HCT116 (cell line): ENCODE measurements at regions not wholly inside any gene's neighbourhood (a gene's known extent, or its start where the extent isn't known, plus 50 kb on each side); places are given as distances from the start of the nearest gene placed in this dataset.

Source experiments
- ATAC-seq: fragments of 200-7000 bp; cut with Tn5 transposase; 2 replicates; pipeline ENCODE4 v1.9.1; 2020; ENCODE audit warnings: mild to moderate bottlenecking, moderate library complexity
- BruUV-seq: library from RNA; stranded (reverse); fragments of 400-500 nt; replicated peaks from 2 replicates; lab custom pipeline; 2021; lab: Mats Ljungman, UMichigan
- CTCF ChIA-PET: fragments of 300-600 bp; sonication (Branson Sonifier 250); formaldehyde crosslinking; loops from one replicate; lab custom pipeline; 2021; ENCODE audit warnings: antibody characterized with exemption; lab: Charles Lee
- POLR2A ChIA-PET: fragments of 300-600, 350-600 bp; sonication (Branson Sonifier 250); formaldehyde crosslinking; loops from one replicate; lab custom pipeline; 2021; ENCODE audit warnings: antibody characterized with exemption; lab: Charles Lee
- RAD21 ChIA-PET, 2 experiments: fragments of 300-600 bp; sonication (Branson Sonifier 250); formaldehyde crosslinking; loops; one replicate each; lab custom pipeline; 2023; ENCODE audit warnings: low total read pairs in 2 of 2; ENCODE audit not compliant: uncharacterized antibody in 2 of 2, unreplicated experiment in 2 of 2, low non-redundant PET in 1 of 2; lab: Charles Lee
- DNase-seq: peaks from one replicate; pipeline ENCODE4 v3.0.0-alpha.2; 2010; ENCODE audit warnings: low read depth, low spot score
- H2AFZ ChIP-seq: fragments of 200-600 bp; shearing (Covaris generic), sonication (generic); 2 replicates; pipeline ENCODE4 v1.6.1; 2017; ENCODE audit warnings: low read depth, mixed run types, mixed read lengths, antibody characterized with exemption, low read length; ENCODE audit not compliant: poor library complexity, severe bottlenecking
- H3K27ac ChIP-seq: 2 replicates; pipeline ENCODE4 v1.5.1; 2012; ENCODE audit warnings: low read depth, low read length
- H3K27me3 ChIP-seq: fragments of 200-600 bp; sonication (generic); 2 replicates; pipeline ENCODE4 v1.6.1; 2016; ENCODE audit warnings: mixed run types, low read length, mixed read lengths; ENCODE audit not compliant: insufficient read depth
- H3K36me3 ChIP-seq, 2 experiments: fragments of 200-500 bp in 1 of 2; fragments of 200-600 bp in 1 of 2; sonication (Bioruptor generic) in 1 of 2; sonication (generic) in 1 of 2; 2 replicates each; pipeline versions ENCODE4 v1.5.1 to v1.6.1; 2014 to 2016; ENCODE audit warnings: low read length in 2 of 2, inconsistent platforms in 1 of 2, mixed read lengths in 1 of 2, mixed run types in 1 of 2; ENCODE audit not compliant: insufficient read depth in 2 of 2, control insufficient read depth in 1 of 2
- H3K4me1 ChIP-seq, 2 experiments: fragments of 200-600 bp in 1 of 2; sonication (generic) in 1 of 2; 2 replicates each; pipeline versions ENCODE4 v1.5.1 to v1.6.1; 2012 to 2017; ENCODE audit warnings: low read length in 2 of 2, inconsistent platforms in 1 of 2, mild to moderate bottlenecking in 1 of 2, mixed read lengths in 1 of 2, mixed run types in 1 of 2, moderate library complexity in 1 of 2; ENCODE audit not compliant: insufficient read depth in 2 of 2, control insufficient read depth in 1 of 2
- H3K4me2 ChIP-seq: fragments of 200-600 bp; sonication (generic); 2 replicates; pipeline ENCODE4 v1.6.1; 2017; ENCODE audit warnings: mixed run types, low read length, mixed read lengths
- H3K4me3 ChIP-seq, 2 experiments: fragments of 200-600 bp in 1 of 2; sonication (generic) in 1 of 2; replicated peaks in 1 of 2; 2 replicates each; pipeline ENCODE4 v1.5.1; 2011 to 2016; ENCODE audit warnings: low read length in 2 of 2, control low read depth in 1 of 2, low read depth in 1 of 2, mild to moderate bottlenecking in 1 of 2, mixed read lengths in 1 of 2, mixed run types in 1 of 2
- H3K79me2 ChIP-seq: fragments of 200-600 bp; sonication (generic); 2 replicates; pipeline ENCODE4 v1.6.1; 2017; ENCODE audit warnings: mild to moderate bottlenecking, mixed run types, low read length, moderate library complexity, mixed read lengths; ENCODE audit not compliant: insufficient read depth
- H3K9ac ChIP-seq: fragments of 200-600 bp; sonication (generic); 2 replicates; pipeline ENCODE4 v1.6.1; 2016; ENCODE audit warnings: low read length, mixed read lengths
- H3K9me2 ChIP-seq: fragments of 200-600 bp; sonication (generic), shearing (Covaris generic); 2 replicates; pipeline ENCODE4 v1.6.1; 2017; ENCODE audit warnings: mixed run types, mild to moderate bottlenecking, moderate library complexity; ENCODE audit not compliant: insufficient read depth
- H3K9me3 ChIP-seq, 2 experiments: fragments of 200-500 bp in 1 of 2; fragments of 200-600 bp in 1 of 2; sonication (Bioruptor generic) in 1 of 2; sonication (generic) in 1 of 2; 2 replicates each; pipeline ENCODE4 v1.6.1; 2014 to 2017; ENCODE audit warnings: low read length in 2 of 2, mixed read lengths in 2 of 2, inconsistent platforms in 1 of 2, low read depth in 1 of 2, mild to moderate bottlenecking in 1 of 2, mixed run types in 1 of 2, moderate library complexity in 1 of 2; ENCODE audit not compliant: control insufficient read depth in 1 of 2, insufficient read depth in 1 of 2
- H4K20me1 ChIP-seq: fragments of 200-600 bp; sonication (generic), shearing (Covaris generic); 2 replicates; pipeline ENCODE4 v1.6.1; 2017; ENCODE audit warnings: mixed run types, mild to moderate bottlenecking, moderate library complexity; ENCODE audit not compliant: insufficient read depth
- CBX3 ChIP-seq: IDR thresholded peaks from 2 replicates; pipeline ENCODE4 v1.6.1; 2012; ENCODE audit warnings: low read depth
- CEBPB ChIP-seq: IDR thresholded peaks from 2 replicates; pipeline ENCODE4 v1.6.1; 2012; ENCODE audit warnings: low read depth
- EGR1 ChIP-seq: IDR thresholded peaks from 2 replicates; pipeline ENCODE4 v1.6.1; 2012; ENCODE audit warnings: low read depth
- ELF1 ChIP-seq: IDR thresholded peaks from 2 replicates; pipeline ENCODE4 v1.6.1; 2012; ENCODE audit warnings: low read depth, borderline replicate concordance
- EZH2 ChIP-seq: fragments of 200-600 bp; sonication (generic); IDR thresholded peaks from 2 replicates; pipeline ENCODE4 v1.6.1; 2017; ENCODE audit warnings: antibody characterized with exemption, mixed run types
- EZH2phosphoT487 ChIP-seq: fragments of 200-600 bp; IDR thresholded peaks from 2 replicates; pipeline ENCODE4 v1.6.1; 2018; ENCODE audit warnings: antibody characterized with exemption, borderline replicate concordance
- FOSL1 ChIP-seq: IDR thresholded peaks from 2 replicates; pipeline ENCODE4 v1.6.1; 2012; ENCODE audit warnings: low read depth
- POLR2A ChIP-seq: IDR thresholded peaks from 2 replicates; pipeline ENCODE4 v1.7.0; 2011; ENCODE audit warnings: borderline replicate concordance; ENCODE audit not compliant: insufficient read depth, insufficient read length; ENCODE audit errors: extremely low read depth
- POLR2AphosphoS5 ChIP-seq: IDR thresholded peaks from 2 replicates; pipeline ENCODE4 v1.6.1; 2011; ENCODE audit warnings: mild to moderate bottlenecking, low read depth, low read length, moderate library complexity
- RAD21 ChIP-seq: IDR thresholded peaks from 2 replicates; pipeline ENCODE4 v1.6.1; 2012; ENCODE audit warnings: low read depth, mild to moderate bottlenecking
- SIN3A ChIP-seq: IDR thresholded peaks from 2 replicates; pipeline ENCODE4 v1.6.1; 2012; ENCODE audit warnings: low read depth
- TCF7L2 ChIP-seq: IDR thresholded peaks from 2 replicates; pipeline ENCODE4 v1.7.0; 2011; ENCODE audit warnings: borderline replicate concordance, inconsistent platforms; ENCODE audit not compliant: insufficient read depth, insufficient read length; ENCODE audit errors: extremely low read depth
- YY1 ChIP-seq: IDR thresholded peaks from 2 replicates; pipeline ENCODE4 v1.6.1; 2011; ENCODE audit warnings: low read length, low read depth, moderate library complexity, mild to moderate bottlenecking; ENCODE audit not compliant: insufficient replicate concordance; ENCODE audit errors: extremely low read depth
- ZFX ChIP-seq: fragments of 450-650 bp; IDR thresholded peaks from 2 replicates; pipeline ENCODE4 v1.6.1; 2017
- ZNF274 ChIP-seq: fragments of 200-500 bp; sonication (Bioruptor generic); IDR thresholded peaks from 2 replicates; pipeline ENCODE4 v1.6.1; 2014; ENCODE audit warnings: mild to moderate bottlenecking, low read depth, low read length, inconsistent platforms
- intact Hi-C: fragments of 100-400 bp; cut with micrococcal nuclease; formaldehyde crosslinking; loops from 2 replicates; pipeline ENCODE4 v1.10.0; 2022
- TF ChIP-seq, protein P1 (sequence below): IDR thresholded peaks from 2 replicates; pipeline ENCODE4 v1.6.1; 2012
- TF ChIP-seq, protein P2 (sequence below): IDR thresholded peaks from 2 replicates; pipeline ENCODE4 v1.6.1; 2012
- TF ChIP-seq, protein P3 (sequence below), 3 experiments: fragments of 200-600 bp in 1 of 3; sonication (generic) in 1 of 3; IDR thresholded peaks in 2 of 3; conservative IDR thresholded peaks in 1 of 3; 2 replicates each; pipeline ENCODE4 v1.5.1; 2012 to 2017; ENCODE audit warnings: low read depth in 2 of 3, low read length in 2 of 3, antibody characterized with exemption in 1 of 3, borderline replicate concordance in 1 of 3, control low read depth in 1 of 3, mild to moderate bottlenecking in 1 of 3, mixed read lengths in 1 of 3, mixed run types in 1 of 3, moderate library complexity in 1 of 3; ENCODE audit not compliant: insufficient read depth in 1 of 3
- TF ChIP-seq, protein P4 (sequence below): IDR thresholded peaks from 2 replicates; pipeline ENCODE4 v1.6.1; 2011; ENCODE audit warnings: mild to moderate bottlenecking, low read length, moderate library complexity; ENCODE audit not compliant: insufficient replicate concordance; ENCODE audit errors: extremely low read depth

DNA sequence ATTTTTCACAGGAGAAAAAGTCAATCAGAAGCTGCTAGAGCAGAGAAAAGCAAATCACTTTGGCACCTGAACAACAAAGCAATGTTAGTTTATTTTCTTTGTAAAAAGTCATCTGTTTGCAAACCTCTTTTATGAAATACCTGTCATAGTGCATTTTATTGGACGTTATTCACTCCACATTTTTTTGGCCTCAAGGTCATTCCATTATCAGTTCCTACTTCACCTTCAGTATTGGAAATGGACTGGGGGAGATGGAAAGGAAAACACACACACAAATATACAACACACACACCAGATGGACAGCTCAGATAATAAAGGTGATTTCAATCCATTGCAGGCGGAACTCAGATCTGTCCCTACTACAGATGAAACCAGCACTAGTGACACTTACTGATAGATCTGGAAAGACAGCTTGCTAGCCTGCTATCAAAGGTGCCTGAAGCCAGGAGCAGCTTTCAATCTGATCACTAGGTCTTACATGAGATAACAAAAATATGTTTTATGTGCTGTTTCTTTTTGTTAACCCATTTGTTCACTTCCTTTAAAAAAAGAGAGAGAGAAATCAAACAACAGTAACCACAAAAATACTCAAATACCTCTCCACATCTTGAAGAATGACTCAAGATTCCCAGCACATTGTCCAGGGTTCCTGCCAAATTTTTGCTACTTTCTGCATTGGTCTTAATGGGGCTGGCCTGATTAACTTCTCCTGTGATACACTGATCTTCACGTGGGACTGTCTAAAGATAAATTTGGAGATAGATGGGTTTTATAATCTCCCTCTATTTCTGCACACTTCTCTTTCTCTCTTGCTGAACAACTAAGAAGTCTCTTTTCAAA lies 844.3 kb upstream of the TENM4 start (continued):
- TF ChIP-seq POLR2A = no peak
- TF ChIP-seq FOSL1 = no peak
- no peak for TF ChIP-seq SIN3A
- TF ChIP-seq YY1 = no peak
- TF ChIP-seq EZH2 = no peak
- no peak for TF ChIP-seq EGR1
- TF ChIP-seq RAD21 = no peak
- TF ChIP-seq POLR2AphosphoS5 = no peak

DNA sequence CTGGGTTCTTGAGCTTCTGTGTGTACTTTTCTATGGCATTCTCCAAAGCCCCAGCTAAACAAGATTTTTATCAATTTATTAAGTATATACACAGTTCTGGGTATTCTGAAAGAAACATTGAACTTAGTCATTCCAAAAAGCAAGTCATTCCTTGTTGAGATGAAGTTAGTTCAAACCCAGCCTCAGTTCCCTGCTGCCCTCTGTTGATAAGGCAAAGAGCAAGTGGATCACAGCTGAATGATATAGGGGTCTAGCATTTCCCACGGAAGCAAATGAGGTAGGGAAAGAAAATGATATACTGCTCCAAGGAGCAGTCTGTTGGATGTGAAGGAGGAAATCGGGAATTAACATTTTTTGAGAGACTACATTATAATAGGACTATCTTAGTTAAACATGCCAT lies 841.8 kb upstream of the TENM4 start:
- Histone ChIP-seq H3K9me2 (no peaks in the 10 kb centered on the region), H3K9ac (no peak overlapping the region), H3K79me2 (no peaks in the 10 kb centered on the region), H3K9me3 (peaks cover 4 to 19% of the 10 kb centered on the region in 2 experiments; a peak in 2 of 4 replicates), H3K4me2 (no peak overlapping the region), H3K4me1 (no peaks in the 10 kb centered on the region), H3K36me3 (no peaks in the 10 kb centered on the region), H3K27me3 (no peaks in the 10 kb centered on the region), H3K4me3 (no peak overlapping the region), H2AFZ (no peak overlapping the region), H3K27ac (no peak overlapping the region), H4K20me1 (no peaks in the 10 kb centered on the region)
- RAD21 ChIA-PET = no interaction called here
- POLR2A ChIA-PET = no interaction called here
- DNase-seq (no peak), ATAC-seq (no peak)
- no TSS peak for BruUV-seq
- CTCF ChIA-PET = no interaction called here
- intact Hi-C loops = no loop called here
- TF ChIP-seq ZFX = no peak
- no peak for TF ChIP-seq EGR1
- TF ChIP-seq CEBPB = no peak
- TF ChIP-seq RAD21 = no peak
- TF ChIP-seq CBX3 = no peak
- TF ChIP-seq, protein P1, sequence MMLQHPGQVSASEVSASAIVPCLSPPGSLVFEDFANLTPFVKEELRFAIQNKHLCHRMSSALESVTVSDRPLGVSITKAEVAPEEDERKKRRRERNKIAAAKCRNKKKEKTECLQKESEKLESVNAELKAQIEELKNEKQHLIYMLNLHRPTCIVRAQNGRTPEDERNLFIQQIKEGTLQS = no peak
- TF ChIP-seq POLR2AphosphoS5 = no peak
- no peak for TF ChIP-seq ZNF274
- no peak for TF ChIP-seq YY1
- no peak for TF ChIP-seq ELF1
- TF ChIP-seq TCF7L2 = no peak
- TF ChIP-seq, protein P2, sequence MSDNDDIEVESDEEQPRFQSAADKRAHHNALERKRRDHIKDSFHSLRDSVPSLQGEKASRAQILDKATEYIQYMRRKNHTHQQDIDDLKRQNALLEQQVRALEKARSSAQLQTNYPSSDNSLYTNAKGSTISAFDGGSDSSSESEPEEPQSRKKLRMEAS = no peak
- no peak for TF ChIP-seq EZH2
- TF ChIP-seq, protein P3, sequence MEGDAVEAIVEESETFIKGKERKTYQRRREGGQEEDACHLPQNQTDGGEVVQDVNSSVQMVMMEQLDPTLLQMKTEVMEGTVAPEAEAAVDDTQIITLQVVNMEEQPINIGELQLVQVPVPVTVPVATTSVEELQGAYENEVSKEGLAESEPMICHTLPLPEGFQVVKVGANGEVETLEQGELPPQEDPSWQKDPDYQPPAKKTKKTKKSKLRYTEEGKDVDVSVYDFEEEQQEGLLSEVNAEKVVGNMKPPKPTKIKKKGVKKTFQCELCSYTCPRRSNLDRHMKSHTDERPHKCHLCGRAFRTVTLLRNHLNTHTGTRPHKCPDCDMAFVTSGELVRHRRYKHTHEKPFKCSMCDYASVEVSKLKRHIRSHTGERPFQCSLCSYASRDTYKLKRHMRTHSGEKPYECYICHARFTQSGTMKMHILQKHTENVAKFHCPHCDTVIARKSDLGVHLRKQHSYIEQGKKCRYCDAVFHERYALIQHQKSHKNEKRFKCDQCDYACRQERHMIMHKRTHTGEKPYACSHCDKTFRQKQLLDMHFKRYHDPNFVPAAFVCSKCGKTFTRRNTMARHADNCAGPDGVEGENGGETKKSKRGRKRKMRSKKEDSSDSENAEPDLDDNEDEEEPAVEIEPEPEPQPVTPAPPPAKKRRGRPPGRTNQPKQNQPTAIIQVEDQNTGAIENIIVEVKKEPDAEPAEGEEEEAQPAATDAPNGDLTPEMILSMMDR (IDR thresholded peaks at IDR 0.05 in 2 of 3, conservative IDR thresholded peaks at IDR 0.05 in 1 of 3; ENCODE audit: borderline replicate concordance in 1 of 3, insufficient read depth in 1 of 3, low read depth in 2 of 3, low read length in 2 of 3) = no peak
- TF ChIP-seq EZH2phosphoT487 = no peak
- TF ChIP-seq, protein P4, sequence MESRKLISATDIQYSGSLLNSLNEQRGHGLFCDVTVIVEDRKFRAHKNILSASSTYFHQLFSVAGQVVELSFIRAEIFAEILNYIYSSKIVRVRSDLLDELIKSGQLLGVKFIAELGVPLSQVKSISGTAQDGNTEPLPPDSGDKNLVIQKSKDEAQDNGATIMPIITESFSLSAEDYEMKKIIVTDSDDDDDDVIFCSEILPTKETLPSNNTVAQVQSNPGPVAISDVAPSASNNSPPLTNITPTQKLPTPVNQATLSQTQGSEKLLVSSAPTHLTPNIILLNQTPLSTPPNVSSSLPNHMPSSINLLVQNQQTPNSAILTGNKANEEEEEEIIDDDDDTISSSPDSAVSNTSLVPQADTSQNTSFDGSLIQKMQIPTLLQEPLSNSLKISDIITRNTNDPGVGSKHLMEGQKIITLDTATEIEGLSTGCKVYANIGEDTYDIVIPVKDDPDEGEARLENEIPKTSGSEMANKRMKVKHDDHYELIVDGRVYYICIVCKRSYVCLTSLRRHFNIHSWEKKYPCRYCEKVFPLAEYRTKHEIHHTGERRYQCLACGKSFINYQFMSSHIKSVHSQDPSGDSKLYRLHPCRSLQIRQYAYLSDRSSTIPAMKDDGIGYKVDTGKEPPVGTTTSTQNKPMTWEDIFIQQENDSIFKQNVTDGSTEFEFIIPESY = no peak
- no peak for TF ChIP-seq SIN3A
- no peak for TF ChIP-seq POLR2A
